ENCODE measurements at regions not wholly inside any gene's neighbourhood (a gene's known extent, or its start where the extent isn't known, plus 50 kb on each side); places are given as distances from the start of the nearest gene placed in this dataset.

- DNase-seq (ENCODE audit: low spot score), result no peak
- no peak for TF ChIP-seq CTCF (IDR thresholded peaks at IDR 0.05; ENCODE audit: extremely low read depth, insufficient read depth, missing control alignments)
- in situ Hi-C loops (cut with MboI; ENCODE audit: low pct_unique_long_range_greater_than_20kb, low sequenced_read_pairs, unreplicated experiment), result no loop called here
These were observed 629.0 kb downstream of the USP25 start for GRCh38 chr21:16358784-16359183.

GRCh38 chr21:16363100-16363499, 633.3 kb downstream of the USP25 start:
- in situ Hi-C loops (cut with MboI; ENCODE audit: low pct_unique_long_range_greater_than_20kb, low sequenced_read_pairs, unreplicated experiment), result no loop called here
- TF ChIP-seq CTCF (IDR thresholded peaks at IDR 0.05; ENCODE audit: extremely low read depth, insufficient read depth, missing control alignments), result no peak
- no peak for DNase-seq (ENCODE audit: low spot score)

GRCh38 chr21:16363518-16363917, 633.7 kb downstream of the USP25 start:
- DNase-seq (ENCODE audit: low spot score), result no peak
- no peak for TF ChIP-seq CTCF (IDR thresholded peaks at IDR 0.05; ENCODE audit: extremely low read depth, insufficient read depth, missing control alignments)
- in situ Hi-C loops (cut with MboI; ENCODE audit: low pct_unique_long_range_greater_than_20kb, low sequenced_read_pairs, unreplicated experiment), result no loop called here

GRCh38 chr21:16366207-16366606, 636.4 kb downstream of the USP25 start:
- in situ Hi-C loops (cut with MboI; ENCODE audit: low pct_unique_long_range_greater_than_20kb, low sequenced_read_pairs, unreplicated experiment), result no loop called here
- DNase-seq (ENCODE audit: low spot score), result no peak
- no peak for TF ChIP-seq CTCF (IDR thresholded peaks at IDR 0.05; ENCODE audit: extremely low read depth, insufficient read depth, missing control alignments)

GRCh38 chr21:16367079-16367478, 637.3 kb downstream of the USP25 start:
- in situ Hi-C loops (cut with MboI; ENCODE audit: low pct_unique_long_range_greater_than_20kb, low sequenced_read_pairs, unreplicated experiment), result no loop called here
- DNase-seq (ENCODE audit: low spot score), result no peak
- TF ChIP-seq CTCF (IDR thresholded peaks at IDR 0.05; ENCODE audit: extremely low read depth, insufficient read depth, missing control alignments), result no peak

GRCh38 chr21:16370186-16370585, 640.4 kb downstream of the USP25 start:
- in situ Hi-C loops (cut with MboI; ENCODE audit: low pct_unique_long_range_greater_than_20kb, low sequenced_read_pairs, unreplicated experiment), result no loop called here
- no peak for DNase-seq (ENCODE audit: low spot score)
- TF ChIP-seq CTCF (IDR thresholded peaks at IDR 0.05; ENCODE audit: extremely low read depth, insufficient read depth, missing control alignments), result no peak

- no peak for TF ChIP-seq CTCF (IDR thresholded peaks at IDR 0.05; ENCODE audit: extremely low read depth, insufficient read depth, missing control alignments)
- DNase-seq (ENCODE audit: low spot score), result no peak
- in situ Hi-C loops (cut with MboI; ENCODE audit: low pct_unique_long_range_greater_than_20kb, low sequenced_read_pairs, unreplicated experiment), result no loop called here
These were observed 642.8 kb downstream of the USP25 start for GRCh38 chr21:16372586-16372985.
